Kidney tubule cell (primary cell): ENCODE measurements at regions not wholly inside any gene's neighbourhood (a gene's known extent, or its start where the extent isn't known, plus 50 kb on each side); places are given as distances from the start of the nearest gene placed in this dataset.
"Not testable (repeated sequence)": the region's sequence is repeated elsewhere in the genome, so short reads cannot be mapped to it uniquely, and the experiment has no call there.

Experiments used
- DNase-seq: peaks from one replicate; pipeline ENCODE4 v3.0.0-alpha.2; 2018; ENCODE audit warnings: low spot score

DNA sequence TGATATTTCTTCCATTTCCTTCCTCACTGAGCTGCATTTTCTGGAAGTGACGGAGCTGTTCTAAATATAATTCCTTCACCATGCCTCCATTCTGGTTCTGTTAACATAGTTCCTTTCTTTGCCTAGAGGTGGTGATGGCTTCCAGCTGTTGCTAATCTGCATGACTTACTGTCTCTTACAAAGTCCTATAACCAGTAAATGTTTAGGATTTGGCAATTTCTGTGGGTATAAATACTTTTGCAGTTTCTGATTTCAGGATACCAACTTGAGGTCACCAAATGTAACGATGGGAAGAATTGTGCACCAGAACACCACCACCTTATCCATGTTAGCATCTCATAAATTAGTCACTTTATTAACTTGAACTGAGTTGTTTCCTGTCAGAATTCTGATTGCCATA, 101.7 kb upstream of the FN1 start:
- DNase-seq: no peak

DNA sequence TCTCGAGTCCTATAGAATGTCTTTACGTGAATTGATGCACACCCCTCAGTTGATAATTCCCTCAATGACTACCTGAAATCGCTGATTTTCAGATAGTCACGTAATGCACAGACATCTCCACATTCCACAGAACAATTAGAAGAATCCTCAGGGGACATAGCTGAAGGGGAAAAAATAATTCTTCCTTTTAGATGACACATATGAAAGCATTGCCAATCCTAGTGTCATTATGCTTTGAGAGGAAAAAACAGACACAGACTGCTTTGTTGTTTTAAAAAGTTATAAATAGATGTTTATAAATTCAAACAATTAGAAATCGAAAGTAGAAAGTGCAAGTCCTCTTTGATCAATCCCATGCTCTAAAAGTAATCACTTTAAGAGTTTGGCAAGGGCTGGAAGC, 100.6 kb upstream of the FN1 start:
- DNase-seq: no peak

DNA sequence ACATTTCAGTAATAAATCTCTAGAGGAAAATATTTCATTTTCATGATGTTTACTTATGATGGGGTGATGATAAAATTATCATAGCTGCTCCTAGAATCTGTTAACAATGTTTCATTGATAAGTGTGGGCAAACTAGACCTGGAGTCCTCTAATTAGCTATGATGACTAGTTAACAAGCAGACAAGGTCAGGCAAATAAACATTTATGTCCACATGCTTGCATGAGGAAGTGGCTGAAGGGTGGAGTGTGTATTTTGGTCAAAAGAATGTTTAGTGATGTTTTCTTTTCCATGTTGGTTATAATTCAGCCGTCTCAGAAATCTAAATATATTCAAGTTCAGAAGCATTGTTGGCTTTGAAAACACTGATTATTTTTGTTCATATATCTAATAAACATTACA, 99.9 kb upstream of the FN1 start:
- no peak for DNase-seq

DNA sequence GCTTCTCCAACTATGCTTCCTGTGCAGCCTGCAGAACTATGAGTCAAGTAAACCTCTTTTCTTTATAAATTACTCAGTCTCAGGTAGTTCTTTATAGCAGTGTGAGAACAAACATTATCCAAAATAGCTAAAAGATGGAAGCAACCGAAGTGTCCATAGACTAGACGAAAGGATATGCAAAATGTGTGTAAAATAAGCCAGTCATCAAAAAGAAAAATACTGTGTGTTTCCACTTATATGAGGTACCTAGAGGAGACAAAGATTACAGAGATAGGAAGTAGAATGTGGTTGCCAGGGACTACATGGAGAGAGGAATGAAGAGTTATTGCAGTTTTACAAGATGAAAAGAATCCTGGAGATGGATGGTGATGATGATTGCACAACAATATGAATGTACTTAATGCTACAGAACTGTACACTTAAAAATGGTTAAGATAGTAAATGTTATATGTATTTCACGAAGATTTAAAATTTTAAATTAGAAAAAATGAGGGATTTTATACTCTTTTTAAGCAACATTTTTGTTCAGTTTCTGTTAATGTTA, 99.3 kb upstream of the FN1 start:
- DNase-seq: no peak

DNA sequence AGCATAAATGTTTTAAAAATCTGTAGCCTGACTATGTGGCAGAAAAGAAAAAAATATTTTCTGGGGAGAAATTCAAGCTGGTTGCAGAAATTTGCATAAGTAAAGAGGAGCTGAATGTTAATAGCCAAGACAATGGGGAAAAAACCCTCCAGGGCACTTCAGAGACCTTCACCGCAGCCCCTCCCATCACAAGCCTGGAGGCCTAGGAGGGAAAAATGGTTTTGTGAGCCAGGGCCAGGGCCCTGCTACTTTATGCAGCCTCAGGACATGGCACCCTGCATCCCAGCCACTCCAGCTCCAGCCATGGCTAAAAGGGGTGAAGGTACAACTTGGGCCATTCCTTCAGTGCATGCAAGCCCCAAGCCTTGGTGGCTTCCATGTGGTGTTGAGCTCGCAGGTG, 97.8 kb upstream of the FN1 start:
- DNase-seq: not testable (repeated sequence)

DNA sequence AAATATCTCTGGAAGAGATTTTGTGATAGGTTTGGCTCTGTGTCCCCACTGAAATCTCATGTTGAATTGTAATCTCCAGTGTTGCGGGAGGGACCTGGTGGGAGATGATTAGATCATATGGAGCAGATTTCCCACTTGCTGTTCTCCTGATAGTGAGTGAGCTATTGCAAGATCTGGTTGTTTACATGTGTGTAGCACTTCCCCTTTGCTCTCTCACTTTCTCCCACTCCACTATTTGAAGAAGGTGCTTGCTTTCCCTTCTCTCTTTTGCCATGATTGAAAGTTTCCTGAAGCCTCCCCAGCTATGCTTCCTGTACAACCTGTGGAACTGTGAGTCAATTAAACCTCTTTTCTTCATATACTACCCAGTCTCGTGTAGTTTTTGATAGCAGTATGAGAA, 97.0 kb upstream of the FN1 start:
- DNase-seq: no peak

DNA sequence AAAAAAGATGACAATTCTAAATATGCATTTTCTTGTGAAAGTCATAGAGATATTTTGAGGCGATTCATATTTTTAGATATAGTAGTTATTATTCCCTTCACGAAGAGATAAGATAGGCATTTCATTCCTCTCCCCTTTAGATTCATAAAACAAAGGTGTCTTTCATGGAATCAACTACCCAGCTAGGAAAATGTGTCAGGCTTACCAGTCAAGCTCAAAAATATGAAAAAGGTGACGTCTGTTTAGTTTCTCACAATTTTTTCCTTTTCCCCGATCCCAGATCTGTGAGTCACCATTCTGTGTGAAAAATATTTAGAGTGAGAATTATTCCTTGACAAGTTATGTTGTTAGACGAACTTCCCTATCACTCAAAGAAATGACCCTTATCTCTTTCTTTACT, 95.4 kb upstream of the FN1 start:
- DNase-seq: no peak

DNA sequence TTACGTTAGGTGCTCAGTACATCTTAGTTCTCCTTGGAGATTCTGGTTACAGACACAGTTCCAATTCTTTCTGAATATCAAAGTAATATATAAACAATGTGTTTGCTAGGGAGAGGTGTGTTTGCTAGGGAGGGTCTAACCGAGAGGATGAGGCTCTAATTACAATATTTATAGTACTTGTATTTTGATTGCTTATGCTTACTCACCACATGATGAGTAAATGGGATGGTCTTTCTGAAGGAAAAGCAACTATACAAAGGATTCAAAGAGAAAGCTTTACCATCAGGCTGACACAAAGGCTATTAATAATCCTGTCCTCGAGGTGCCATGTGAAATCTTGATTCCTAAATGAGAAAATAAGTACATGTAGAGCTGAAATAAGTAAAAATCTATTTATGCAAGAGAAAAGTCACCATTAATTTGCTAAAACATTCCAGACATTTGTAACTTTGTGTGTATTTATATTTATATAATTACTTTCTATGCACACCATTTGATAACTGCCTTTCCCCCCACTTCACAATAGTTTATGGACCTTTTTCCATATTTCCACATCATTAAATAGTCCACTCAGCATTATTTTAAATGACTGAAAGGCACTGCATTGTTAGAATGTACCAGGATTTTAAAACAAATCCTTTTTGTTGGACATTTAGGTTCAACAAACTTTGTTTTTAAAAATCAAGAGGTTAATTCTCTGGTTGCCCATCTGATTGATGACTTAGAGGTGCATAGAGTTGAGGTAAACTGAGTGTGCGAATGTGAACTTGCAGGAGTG, 94.5 kb upstream of the FN1 start:
- DNase-seq: peak; percentile 19

DNA sequence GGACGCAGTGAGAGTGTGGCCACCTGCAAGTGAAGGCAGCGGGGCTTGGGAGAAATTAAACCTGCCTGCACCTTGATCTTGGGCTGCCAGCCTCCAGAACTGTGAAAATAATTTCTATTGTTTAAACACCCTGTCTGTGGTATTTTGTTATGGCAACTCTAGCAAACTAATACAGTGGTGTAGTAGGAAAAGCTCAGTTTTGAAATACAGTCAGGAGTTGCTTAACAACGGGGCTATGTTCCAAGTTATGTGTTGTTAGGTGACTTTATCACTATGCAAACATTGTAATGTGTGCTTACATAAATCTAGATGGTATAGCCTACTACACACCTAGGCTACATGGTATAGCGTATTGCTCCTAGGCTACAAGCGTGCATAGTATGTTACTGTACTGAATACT, 93.4 kb upstream of the FN1 start:
- peak; percentile 45 for DNase-seq

DNA sequence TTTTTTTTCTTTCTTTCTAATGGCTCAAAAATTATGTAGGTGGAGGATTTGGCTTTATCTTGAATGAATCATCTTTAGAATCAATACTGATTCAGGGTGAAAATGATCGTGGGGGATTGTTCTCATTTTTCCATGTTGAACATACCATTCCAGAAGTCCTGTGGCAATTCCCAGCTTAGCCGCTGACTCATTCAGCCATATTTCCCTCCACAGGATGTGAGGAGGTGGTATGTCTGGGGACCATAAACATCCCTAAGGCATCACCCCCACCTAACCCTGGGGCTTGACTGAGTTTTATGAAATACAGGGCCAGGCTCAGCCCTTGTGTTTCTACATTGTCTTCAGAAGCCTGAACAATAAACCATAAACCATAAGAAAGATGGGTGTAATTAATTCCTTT, 92.7 kb upstream of the FN1 start:
- peak; percentile 72 for DNase-seq

DNA sequence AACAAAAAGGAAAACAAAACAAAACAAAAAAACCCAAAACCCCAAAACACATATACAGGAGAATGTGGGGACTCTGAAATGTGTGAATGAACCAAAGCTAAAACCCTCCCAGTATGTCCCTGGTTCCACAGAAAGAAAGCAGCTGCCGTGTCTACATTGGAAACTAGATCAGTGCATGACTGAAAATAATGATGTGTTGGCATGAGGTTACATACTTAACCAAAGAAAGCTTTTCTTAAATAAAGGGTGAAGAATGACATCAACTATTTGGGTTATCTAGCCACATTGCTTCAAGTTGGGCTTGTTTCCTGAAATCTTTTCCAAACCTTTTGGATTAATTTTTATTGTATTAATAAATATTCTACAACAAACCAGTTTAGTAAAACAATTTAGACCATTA, 91.9 kb upstream of the FN1 start:
- DNase-seq: no peak

DNA sequence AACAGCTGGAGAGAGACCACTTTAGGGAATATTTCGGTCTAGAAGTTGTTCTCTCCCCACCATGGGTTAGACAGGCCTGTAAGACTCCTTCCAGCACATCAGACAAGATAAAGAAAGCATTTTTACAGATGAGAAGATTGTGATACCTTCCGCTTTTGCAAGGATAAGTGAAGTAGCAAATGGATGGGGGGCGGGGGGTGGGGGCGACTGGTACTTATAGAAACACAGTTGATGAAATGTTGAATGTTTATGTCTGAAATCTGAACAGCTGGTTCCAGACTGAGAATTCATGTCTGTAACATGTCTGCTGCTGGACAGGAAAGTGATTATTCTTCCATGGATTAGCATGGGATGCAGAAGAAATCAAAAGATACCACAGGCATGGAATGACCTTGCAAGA, 90.5 kb upstream of the FN1 start:
- no peak for DNase-seq

DNA sequence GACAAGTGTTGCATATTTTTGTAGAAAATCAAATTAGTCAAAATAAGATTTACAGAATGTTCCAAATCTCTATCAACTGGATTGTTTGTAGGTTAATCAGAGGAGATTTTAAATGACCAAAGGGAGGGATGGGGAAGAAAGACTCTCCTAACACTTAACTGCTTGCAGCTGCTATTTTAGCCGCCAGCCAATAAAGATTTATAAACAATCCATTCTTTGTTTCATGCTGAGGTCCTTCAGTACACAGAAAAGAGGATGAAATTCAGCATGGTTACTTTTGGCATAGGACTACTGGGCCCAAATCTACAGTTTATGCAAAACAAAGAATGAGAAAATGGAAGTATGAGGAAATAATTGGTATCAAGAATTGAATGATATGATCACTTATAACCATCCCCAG, 86.4 kb upstream of the FN1 start:
- DNase-seq: no peak

DNA sequence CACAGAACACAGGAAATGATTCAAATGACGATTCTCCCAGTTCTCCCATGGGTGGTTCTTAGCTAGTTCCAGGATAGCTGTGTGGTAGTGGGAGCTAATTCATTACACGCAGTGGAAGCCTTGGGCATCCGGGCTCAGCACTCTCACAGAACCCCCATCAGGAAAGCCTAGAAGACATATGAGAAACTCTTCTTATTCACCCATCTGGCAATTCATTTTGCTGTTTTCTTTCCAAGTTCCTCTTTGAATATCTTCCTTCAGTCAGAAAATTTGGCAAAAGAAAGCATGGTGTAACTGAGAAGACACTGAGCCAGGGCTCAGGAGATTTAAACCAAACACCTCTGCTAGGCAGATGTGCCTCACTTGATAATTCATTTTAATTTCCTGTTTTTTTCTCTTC, 85.2 kb upstream of the FN1 start:
- no peak for DNase-seq

DNA sequence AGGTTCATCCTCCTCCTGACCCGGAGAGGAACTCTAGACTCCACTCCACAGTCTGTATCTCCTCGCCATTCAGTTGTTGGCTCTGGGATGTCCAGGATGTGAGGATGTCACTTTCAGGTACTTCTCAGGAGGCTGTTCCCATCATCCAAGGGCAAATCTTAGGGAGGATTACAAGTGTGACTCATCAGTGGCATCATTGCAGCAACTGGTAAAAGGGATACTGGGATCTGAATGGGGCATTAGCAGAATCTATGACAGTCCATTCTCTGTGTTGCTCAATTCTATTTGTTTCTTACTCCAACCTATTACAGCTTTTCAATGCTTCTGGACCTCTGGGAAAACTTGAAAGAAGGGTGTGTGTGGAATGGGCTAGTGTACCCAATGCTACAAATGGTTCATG, 81.5 kb upstream of the FN1 start:
- no peak for DNase-seq

DNA sequence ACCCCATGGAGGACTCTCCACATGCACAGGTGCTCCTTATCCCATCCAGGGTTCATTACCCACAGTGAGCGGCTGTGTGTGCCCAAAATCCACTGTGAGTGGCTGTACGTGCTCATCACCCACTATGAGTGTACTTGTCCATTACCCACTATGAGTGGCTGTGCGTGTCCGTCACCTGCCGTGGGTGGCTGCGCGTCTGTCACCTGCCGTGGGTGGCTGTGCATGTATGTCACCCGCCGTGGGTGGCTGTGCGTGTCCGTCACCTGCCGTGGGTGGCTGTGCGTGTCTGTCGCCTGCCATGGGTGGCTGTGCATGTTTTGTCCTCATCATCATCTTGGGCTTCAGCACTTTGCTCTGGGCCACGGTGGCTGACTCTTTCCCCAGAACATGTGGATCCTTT, 78.6 kb upstream of the FN1 start:
- DNase-seq: no peak

DNA sequence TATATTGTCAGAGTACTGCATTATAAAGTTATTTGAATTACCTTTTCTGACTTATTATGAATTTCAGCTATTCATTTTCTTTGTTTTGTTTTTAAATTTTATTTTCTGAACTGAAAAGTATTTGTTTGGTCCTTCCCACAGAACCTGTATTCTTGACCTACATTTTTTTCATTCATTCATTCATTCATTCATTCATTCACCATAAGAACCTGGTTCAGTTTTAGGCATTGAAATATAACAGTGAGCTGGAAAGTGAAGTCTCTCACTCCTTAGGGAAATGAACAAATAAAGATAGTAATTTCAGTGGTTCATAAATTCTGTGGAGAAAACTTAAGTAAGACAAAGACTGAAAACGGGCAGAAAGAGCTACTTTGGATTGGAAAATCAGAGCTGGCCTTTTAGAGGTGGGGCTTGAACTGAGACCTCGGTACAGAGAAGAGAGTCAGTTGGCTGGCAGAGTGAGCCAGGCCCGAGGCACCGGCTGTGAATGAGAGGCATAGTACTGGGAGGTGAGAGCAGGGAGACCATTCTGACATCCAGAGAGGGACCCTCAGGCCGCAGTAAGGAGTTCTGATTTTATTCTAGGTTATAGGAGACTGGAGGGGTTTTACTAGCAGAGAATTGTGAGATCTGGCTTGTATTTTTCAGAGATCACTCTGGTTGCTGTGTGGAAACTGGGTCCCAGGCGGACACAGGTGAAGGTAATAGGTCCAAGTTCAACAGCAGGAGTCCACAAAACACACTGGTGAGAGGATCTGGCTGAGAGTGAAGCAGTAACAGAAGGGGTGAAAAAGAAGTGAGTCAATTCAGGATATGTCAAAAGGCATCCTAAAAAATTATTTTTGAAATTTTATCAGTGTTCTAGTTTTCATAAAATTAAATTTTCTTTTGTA, 75.8 kb upstream of the FN1 start:
- no peak for DNase-seq

DNA sequence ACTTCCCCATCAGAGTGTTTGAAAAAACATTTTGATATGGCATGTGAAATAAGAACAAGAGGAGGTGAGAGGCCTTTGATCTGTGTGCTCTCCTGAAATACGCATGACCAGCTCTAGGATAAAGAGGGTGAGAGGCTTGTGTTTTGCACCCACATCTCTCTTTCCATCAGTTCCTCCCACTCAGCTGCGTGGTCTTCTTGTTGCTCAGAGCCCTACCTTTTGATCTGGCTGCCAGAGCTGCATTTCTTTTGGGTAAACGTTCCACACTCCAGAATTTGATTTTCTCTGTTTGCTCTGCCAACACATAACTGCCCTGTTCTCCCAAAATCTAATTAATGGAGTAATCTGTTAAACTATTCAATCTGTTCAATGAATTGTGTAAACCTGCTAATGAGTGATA, 72.0 kb upstream of the FN1 start:
- DNase-seq: no peak

DNA sequence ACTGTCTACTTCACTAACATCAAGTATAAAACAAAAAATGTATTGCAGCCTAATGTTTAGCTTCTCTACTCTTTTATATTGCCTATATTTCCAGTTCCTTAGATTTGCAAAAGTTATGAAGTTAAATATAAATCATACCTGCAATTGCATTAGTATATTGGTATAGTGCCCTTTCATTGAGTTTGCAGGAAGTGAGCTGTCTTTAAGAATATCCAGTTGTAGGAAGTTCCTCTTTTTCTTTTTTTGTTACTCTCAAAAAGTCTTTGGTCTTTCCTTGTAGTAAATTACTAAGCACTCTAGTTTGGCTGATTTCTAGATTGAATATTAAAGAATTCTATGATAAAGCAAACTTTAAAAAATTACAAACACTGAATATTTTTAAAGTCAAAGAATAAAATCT, 71.3 kb upstream of the FN1 start:
- no peak for DNase-seq

DNA sequence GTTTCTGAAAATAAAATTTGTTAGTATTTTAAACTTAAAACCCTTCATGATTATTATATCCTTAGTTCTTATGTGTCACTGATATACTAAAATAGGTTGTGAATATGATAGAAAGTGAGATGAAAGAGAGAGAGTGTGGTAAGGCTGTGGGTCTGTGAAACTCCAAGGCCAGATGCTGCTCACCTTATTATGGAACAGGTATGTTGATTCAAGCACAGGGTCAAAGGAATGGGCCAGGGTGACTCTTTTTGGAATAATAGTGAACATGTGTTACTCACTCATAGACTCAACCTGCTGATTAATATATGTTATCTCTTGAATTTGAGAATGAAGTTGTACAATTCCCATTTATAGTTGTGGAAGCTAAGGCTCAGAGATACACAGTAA, 70.7 kb upstream of the FN1 start:
- no peak for DNase-seq

DNA sequence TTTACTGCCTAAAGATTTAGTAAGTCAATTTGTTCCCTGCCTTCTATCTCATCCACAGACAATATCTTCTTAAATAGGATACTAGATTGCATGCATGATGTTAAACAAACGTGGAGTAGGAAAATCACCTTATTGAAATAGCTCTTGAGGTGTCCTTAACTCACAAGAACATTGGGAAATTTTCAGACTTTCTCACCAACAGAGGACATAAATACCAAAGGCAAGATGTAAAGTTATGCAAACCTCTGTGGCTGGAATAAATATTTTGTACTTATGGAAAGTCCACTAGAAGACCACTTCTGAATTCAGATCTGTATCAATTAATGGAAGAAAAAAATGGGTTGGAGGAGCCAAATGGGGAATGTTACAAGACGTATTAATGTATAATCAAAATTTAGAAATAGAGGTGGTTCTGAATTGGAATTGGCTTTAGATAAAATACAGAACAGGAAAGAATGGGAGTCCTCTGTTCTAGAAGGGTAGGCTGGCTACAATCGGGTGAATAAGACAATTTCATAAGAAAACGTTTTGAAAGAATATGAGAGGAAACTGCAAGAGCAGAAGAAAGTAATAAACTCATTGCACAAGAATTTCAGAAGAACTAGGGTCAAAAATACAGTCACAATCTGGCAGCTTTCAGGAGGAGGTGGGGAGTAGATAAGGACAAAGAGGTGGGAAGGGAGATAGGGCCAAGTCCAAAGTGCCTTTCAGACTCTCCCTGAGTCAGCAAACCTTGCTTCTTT, 69.3 kb upstream of the FN1 start:
- DNase-seq: peak; percentile 12

DNA sequence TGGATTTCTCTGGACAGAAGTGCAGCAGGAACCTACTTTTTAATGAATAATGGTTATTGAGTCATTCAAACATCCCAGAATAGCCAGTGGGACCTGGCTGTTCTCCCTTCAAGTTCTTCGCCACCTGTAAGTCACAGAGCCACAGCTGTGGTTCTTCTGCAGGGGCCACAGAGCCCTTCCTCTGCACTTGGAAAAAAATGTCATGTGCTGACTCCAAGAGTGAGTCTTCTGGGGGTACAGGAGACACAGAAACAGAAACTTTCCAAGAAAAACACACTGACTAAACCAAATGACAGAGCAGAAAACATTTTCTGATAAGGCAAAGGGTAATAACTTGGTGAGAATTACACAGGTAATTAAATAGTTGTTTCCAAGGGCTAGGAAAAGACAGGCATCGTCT, 68.7 kb upstream of the FN1 start:
- DNase-seq: no peak

DNA sequence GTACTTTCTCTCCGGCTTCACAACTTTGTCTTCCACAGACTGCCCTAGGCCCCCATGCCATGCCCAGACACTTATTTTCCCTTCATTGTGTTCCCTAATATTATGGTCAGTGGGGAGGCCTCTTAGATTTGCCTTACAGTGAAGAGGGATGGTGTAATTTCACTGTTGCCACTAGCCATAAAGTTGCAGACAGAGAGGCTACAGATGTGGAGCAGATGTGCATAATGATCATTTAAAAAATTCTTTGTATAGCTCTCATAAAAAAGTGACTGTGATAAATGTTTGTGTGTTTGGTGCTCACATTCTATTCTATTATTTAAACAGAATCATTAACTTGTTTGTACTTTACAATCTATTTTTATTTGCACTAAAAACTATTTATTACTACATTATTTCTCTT, 67.5 kb upstream of the FN1 start:
- DNase-seq: no peak
